Peyer's patch (tissue), 4 donors: ENCODE measurements at regions not wholly inside any gene's neighbourhood (a gene's known extent, or its start where the extent isn't known, plus 50 kb on each side); places are given as distances from the start of the nearest gene placed in this dataset.

Experiments
- CTCF ChIP-seq, 6 experiments: fragments of 450-650 bp in 4 of 6; fragments of 200-600 bp in 2 of 6; sonication (generic) in 1 of 6; IDR thresholded peaks; one replicate each; pipeline ENCODE4 v1.5.1; 2017 to 2019; ENCODE audit warnings: antibody characterized with exemption in 6 of 6, mild to moderate bottlenecking in 3 of 6, moderate library complexity in 1 of 6
- POLR2A ChIP-seq, 2 donors: fragments of 450-650 bp; IDR thresholded peaks; one replicate each; pipeline ENCODE4 v1.5.1; 2017; ENCODE audit warnings: antibody characterized with exemption in 2 of 2, mild to moderate bottlenecking in 2 of 2, moderate library complexity in 2 of 2

DNA sequence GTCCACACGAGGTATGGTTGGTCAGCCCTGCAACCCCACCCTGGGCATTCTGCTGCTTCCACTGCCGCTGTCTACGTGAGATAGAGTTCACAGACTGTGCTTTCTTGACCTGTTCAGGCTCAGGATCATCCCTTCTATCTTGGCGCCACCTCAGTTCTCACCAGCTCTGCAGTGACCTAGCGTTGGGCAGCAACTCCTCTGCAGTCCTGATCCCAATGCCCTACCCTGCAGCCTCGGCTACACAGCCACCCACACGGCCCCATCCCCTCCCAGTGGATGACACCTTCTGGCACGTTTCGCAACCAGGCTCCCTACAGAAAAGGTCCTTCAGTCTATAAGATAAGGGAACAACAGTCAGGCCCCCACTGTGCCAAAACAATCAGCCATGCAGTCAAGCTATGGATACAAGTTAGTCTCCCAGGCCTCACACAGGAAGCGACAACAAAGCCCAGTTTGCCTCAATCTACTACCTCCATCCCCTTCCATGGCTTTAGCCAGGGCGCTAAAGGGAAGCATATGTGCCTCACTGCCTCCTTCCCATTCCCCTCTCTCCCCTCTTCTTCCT, 317.9 kb upstream of the PKDCC start:
- TF ChIP-seq CTCF (IDR thresholded peaks at IDR 0.05) (no peak), POLR2A (IDR thresholded peaks at IDR 0.05) (no peak)
